ENCODE measurements at regions not wholly inside any gene's neighbourhood (a gene's known extent, or its start where the extent isn't known, plus 50 kb on each side); places are given as distances from the start of the nearest gene placed in this dataset.

GRCh38 chr13:80145171-80145690 is 195.7 kb downstream of the SPRY2 start:
- H3F3A ChIP-seq (replicated peaks; ENCODE audit: low read depth): no peaks in the 10 kb centered on the region
- H3K9me2 ChIP-seq (ENCODE audit: insufficient read depth): peaks cover 4% of the 10 kb centered on the region; the same call in 1 of the 2 replicates
- H3K4me2 ChIP-seq: no peak overlapping the region
- Mint-ChIP-seq H3K27me3 (ENCODE audit: insufficient read depth, low read depth, poor library complexity) (peaks cover 2% of the 10 kb centered on the region), H3K9me3 (no peaks in the 10 kb centered on the region; the same call in 2 of the 3 replicates), H3K27ac (no peak overlapping the region), H3K4me1 (peaks cover 14% of the 10 kb centered on the region), H3K4me3 (no peak overlapping the region), H3K36me3 (ENCODE audit: low read depth) (no peaks in the 10 kb centered on the region)
- peaks cover 12% of the 10 kb centered on the region for H3K4me1 ChIP-seq (ENCODE audit: insufficient read depth)
- H2AFZ ChIP-seq: no peak overlapping the region
- H3K36me3 ChIP-seq (ENCODE audit: insufficient read depth): no peaks in the 10 kb centered on the region
- no peak overlapping the region for H3K4me3 ChIP-seq
- H3K27ac ChIP-seq (ENCODE audit: low read depth): no peak overlapping the region
- H3K27me3 ChIP-seq (ENCODE audit: insufficient read depth): no peaks in the 10 kb centered on the region
- DNase-seq (ENCODE audit: low spot score): no peak
- H3K79me2 ChIP-seq (replicated peaks; ENCODE audit: insufficient read depth): no peaks in the 10 kb centered on the region
- H4K20me1 ChIP-seq (replicated peaks; ENCODE audit: insufficient read depth): no peaks in the 10 kb centered on the region
- no peak for ATAC-seq
- no peak for TF ChIP-seq ZNF114 (CRISPR knock-in tag; IDR thresholded peaks at IDR 0.05)
- TF ChIP-seq ETS1 (IDR thresholded peaks at IDR 0.05): no peak
- no peak for TF ChIP-seq REST (IDR thresholded peaks at IDR 0.05; ENCODE audit: unreplicated experiment)
- no peak for TF ChIP-seq ZNF331 (CRISPR knock-in tag; IDR thresholded peaks at IDR 0.05; ENCODE audit: low read depth)
- no peak for TF ChIP-seq CREB1 (CRISPR knock-in tag; IDR thresholded peaks at IDR 0.05; ENCODE audit: low read depth)
- no peak for TF ChIP-seq CTCF (conservative IDR thresholded peaks at IDR 0.05; ENCODE audit: low read depth in 2 of 2)
- TF ChIP-seq JUNB (IDR thresholded peaks at IDR 0.05; ENCODE audit: unreplicated experiment): no peak
- no peak for TF ChIP-seq EZH2phosphoT487 (IDR thresholded peaks at IDR 0.05; ENCODE audit: unreplicated experiment)
- TF ChIP-seq STAT1 (IDR thresholded peaks at IDR 0.05; ENCODE audit: unreplicated experiment): no peak
- no peak for TF ChIP-seq EZH2 (IDR thresholded peaks at IDR 0.05; ENCODE audit: low read depth, unreplicated experiment)

All from GM23338 (cell line).